Endothelial cell of umbilical vein (primary cell): ENCODE measurements at regions not wholly inside any gene's neighbourhood (a gene's known extent, or its start where the extent isn't known, plus 50 kb on each side); places are given as distances from the start of the nearest gene placed in this dataset.

Experiments
- BruUV-seq: library from RNA; stranded (reverse); fragments of 400-500 nt; replicated peaks from 2 replicates; lab custom pipeline; 2021; lab: Mats Ljungman, UMichigan
- CTCF ChIA-PET: fragments of 300-600, 350-600 bp; sonication (Branson Sonifier 250); formaldehyde crosslinking; loops from one replicate; lab custom pipeline; 2021; ENCODE audit warnings: antibody characterized with exemption, inconsistent platforms; lab: Charles Lee
- POLR2A ChIA-PET: fragments of 300-600, 350-600 bp; sonication (Branson Sonifier 250); formaldehyde crosslinking; loops from one replicate; lab custom pipeline; 2021; ENCODE audit warnings: antibody characterized with exemption, inconsistent platforms; lab: Charles Lee
- DNase-seq: peaks from one replicate; pipeline ENCODE4 v3.0.0-alpha.2; 2011; ENCODE audit warnings: low read depth, low spot score
- FAIRE-seq: peaks from 2 replicates; lab custom pipeline; 2011; peaks lifted over from hg19 to GRCh38; lab: Jason Lieb, UNC
- H2AFZ ChIP-seq: 2 replicates; pipeline ENCODE4 v1.6.0; 2012; ENCODE audit warnings: low read depth, low read length, control low read depth, inconsistent platforms
- H3K27ac ChIP-seq: 2 replicates; pipeline ENCODE4 v1.5.1; 2011; ENCODE audit warnings: low read depth, mild to moderate bottlenecking, control low read depth, low read length, moderate library complexity; ENCODE audit not compliant: insufficient read depth
- H3K27me3 ChIP-seq, 2 experiments: 2 replicates each; pipeline versions ENCODE4 v1.6.0 to v1.6.1; 2011; ENCODE audit warnings: low read length in 2 of 2, mixed read lengths in 1 of 2; ENCODE audit not compliant: control insufficient read depth in 2 of 2, insufficient read depth in 2 of 2
- H3K36me3 ChIP-seq, 2 experiments: 2 replicates in 1 of 2; 3 replicates in 1 of 2; pipeline ENCODE4 v1.5.1; 2011; ENCODE audit warnings: low read length in 2 of 2, mild to moderate bottlenecking in 1 of 2, moderate library complexity in 1 of 2; ENCODE audit not compliant: control insufficient read depth in 2 of 2, insufficient read depth in 2 of 2; ENCODE audit errors: extremely low read depth in 1 of 2
- H3K4me1 ChIP-seq: 3 replicates; pipeline ENCODE4 v1.5.1; 2011; ENCODE audit warnings: mild to moderate bottlenecking, low read length; ENCODE audit not compliant: control insufficient read depth, insufficient read depth; ENCODE audit errors: extremely low read depth
- H3K4me2 ChIP-seq: 2 replicates; pipeline ENCODE4 v1.6.1; 2011; ENCODE audit warnings: low read length, control low read depth, mixed read lengths; ENCODE audit not compliant: insufficient read depth
- H3K4me3 ChIP-seq, 3 experiments: fragments of 200-600 bp in 1 of 3; sonication (generic), shearing (Covaris generic) in 1 of 3; replicated peaks in 1 of 3; 2 replicates each; pipeline ENCODE4 v1.5.1; 2011 to 2016; ENCODE audit warnings: control low read depth in 3 of 3, low read length in 3 of 3, mild to moderate bottlenecking in 2 of 3, inconsistent platforms in 1 of 3, low read depth in 1 of 3, moderate library complexity in 1 of 3; ENCODE audit not compliant: insufficient read depth in 1 of 3
- H3K79me2 ChIP-seq: 2 replicates; pipeline ENCODE4 v1.6.0; 2012; ENCODE audit warnings: low read length, inconsistent platforms; ENCODE audit not compliant: control insufficient read depth, insufficient read depth
- H3K9ac ChIP-seq: replicated peaks from 2 replicates; pipeline ENCODE3; 2011; ENCODE audit warnings: low read length, control low read depth; ENCODE audit not compliant: insufficient read depth; ENCODE audit errors: extremely low read depth
- H3K9me1 ChIP-seq: replicated peaks from 3 replicates; pipeline ENCODE4 v1.6.0; 2011; ENCODE audit warnings: mild to moderate bottlenecking, low read length; ENCODE audit not compliant: control insufficient read depth, insufficient read depth; ENCODE audit errors: extremely low read depth
- H3K9me3 ChIP-seq: replicated peaks from 2 replicates; pipeline ENCODE4 v1.5.1; 2012; ENCODE audit warnings: low read length, inconsistent platforms; ENCODE audit not compliant: control insufficient read depth, insufficient read depth
- H4K20me1 ChIP-seq: replicated peaks from 2 replicates; pipeline ENCODE3; 2011; ENCODE audit warnings: mild to moderate bottlenecking, low read length; ENCODE audit not compliant: control insufficient read depth, insufficient read depth; ENCODE audit errors: extremely low read depth
- CTCF ChIP-seq, 2 donors: IDR thresholded peaks; 1 replicate in 1 of 2; 2 replicates in 1 of 2; pipeline ENCODE4 v1.5.1; 2011; ENCODE audit warnings: low read length in 2 of 2, mild to moderate bottlenecking in 2 of 2, moderate library complexity in 2 of 2, control low read depth in 1 of 2, inconsistent platforms in 1 of 2, low read depth in 1 of 2; ENCODE audit not compliant: insufficient read depth in 1 of 2; ENCODE audit errors: extremely low read depth in 1 of 2
- EZH2 ChIP-seq: IDR thresholded peaks from 2 replicates; pipeline ENCODE4 v1.6.1; 2012; ENCODE audit warnings: borderline replicate concordance, low read depth, mild to moderate bottlenecking, moderate library complexity, low read length, inconsistent platforms; ENCODE audit not compliant: severe bottlenecking
- FOS ChIP-seq: IDR thresholded peaks from 2 replicates; pipeline ENCODE4 v1.6.1; 2011; ENCODE audit warnings: mild to moderate bottlenecking, low read length, moderate library complexity, borderline replicate concordance; ENCODE audit not compliant: insufficient read depth
- GATA2 ChIP-seq: IDR thresholded peaks from 2 replicates; pipeline ENCODE4 v1.7.0; 2011; ENCODE audit warnings: low read depth, mild to moderate bottlenecking, moderate library complexity, mixed read lengths, low read length; ENCODE audit not compliant: insufficient read length, insufficient read depth
- JUN ChIP-seq: IDR thresholded peaks from 2 replicates; pipeline ENCODE4 v1.6.1; 2011; ENCODE audit warnings: borderline replicate concordance, low read depth; ENCODE audit not compliant: insufficient read length, insufficient read depth
- MAX ChIP-seq: IDR thresholded peaks from 2 replicates; pipeline ENCODE4 v1.6.1; 2011; ENCODE audit not compliant: insufficient read depth, insufficient read length
- MYC ChIP-seq: IDR thresholded peaks from one replicate; pipeline ENCODE4 v1.6.1; 2011; ENCODE audit warnings: mild to moderate bottlenecking, low read depth, low read length
- POLR2A ChIP-seq: IDR thresholded peaks from 2 replicates; pipeline ENCODE4 v1.6.1; 2012; ENCODE audit warnings: low read depth, mild to moderate bottlenecking, control low read depth, low read length
- POLR2AphosphoS5 ChIP-seq: IDR thresholded peaks from 2 replicates; pipeline ENCODE4 v1.6.1; 2012; ENCODE audit warnings: low read depth, mild to moderate bottlenecking, control low read depth, low read length, moderate library complexity; ENCODE audit not compliant: insufficient read depth
- dilution Hi-C: fragments of 300-500 bp; cut with MboI; formaldehyde crosslinking; loops from one replicate; pipeline ENCODE4 v1.15.0; 2019; ENCODE audit warnings: low sequenced_read_pairs; ENCODE audit not compliant: extremely low pct_ligation_motif_present
- intact Hi-C: fragments of 100-400 bp; cut with micrococcal nuclease; formaldehyde crosslinking; loops from one replicate; pipeline ENCODE4 v1.10.0; 2022

- dilution Hi-C loops = no loop called here
- Histone ChIP-seq H2AFZ (no peak overlapping the region), H3K9me1 (no peaks in the 10 kb centered on the region), H4K20me1 (no peaks in the 10 kb centered on the region), H3K36me3 (no peaks in the 10 kb centered on the region), H3K4me2 (no peak overlapping the region), H3K9ac (no peak overlapping the region), H3K79me2 (no peaks in the 10 kb centered on the region), H3K27ac (no peak overlapping the region), H3K4me1 (no peaks in the 10 kb centered on the region), H3K4me3 (no peak overlapping the region), H3K9me3 (no peaks in the 10 kb centered on the region), H3K27me3 (no peaks in the 10 kb centered on the region)
- POLR2A ChIA-PET = no interaction called here
- CTCF ChIA-PET = interaction anchor here (0.6 kb wide), 1 partner anchor 537 kb away, joined by 3 read pairs; no protein-coding TSS in a partner anchor
- FAIRE-seq = no peak
- DNase-seq = no peak
- BruUV-seq = no TSS peak
- intact Hi-C loops = no loop called here
- no peak for TF ChIP-seq JUN
- no peak for TF ChIP-seq POLR2A
- TF ChIP-seq FOS = no peak
- TF ChIP-seq POLR2AphosphoS5 = no peak
- no peak for TF ChIP-seq MAX
- no peak for TF ChIP-seq EZH2
- no peak for TF ChIP-seq MYC
- TF ChIP-seq CTCF (IDR thresholded peaks at IDR 0.05; ENCODE audit: extremely low read depth in 1 of 2, insufficient read depth in 1 of 2, low read depth in 1 of 2, low read length in 2 of 2) = no peak
- TF ChIP-seq GATA2 = no peak
These were observed 466.9 kb upstream of the HNRNPA3 start for GRCh38 chr2:176745543-176746200.
